Liver (tissue), 8 donors: ENCODE measurements at regions not wholly inside any gene's neighbourhood (a gene's known extent, or its start where the extent isn't known, plus 50 kb on each side); places are given as distances from the start of the nearest gene placed in this dataset.

ENCODE experiments used
- DNase-seq: peaks from one replicate; pipeline ENCODE4 v3.0.0-alpha.2; 2017; ENCODE audit warnings: low spot score
- H3K27ac ChIP-seq, 2 donors: one replicate each; pipeline ENCODE4 v1.7.0; 2013; ENCODE audit warnings: inconsistent platforms in 2 of 2, low read length in 2 of 2, control low read depth in 1 of 2, low read depth in 1 of 2, mild to moderate bottlenecking in 1 of 2
- H3K27me3 ChIP-seq, 4 donors: one replicate each; pipeline versions ENCODE4 v1.6.1 to v1.7.0; 2013; ENCODE audit warnings: low read length in 3 of 4, inconsistent platforms in 1 of 4, mild to moderate bottlenecking in 1 of 4, moderate library complexity in 1 of 4; ENCODE audit not compliant: control insufficient read depth in 4 of 4, insufficient read depth in 4 of 4
- H3K36me3 ChIP-seq, 4 donors: one replicate each; pipeline versions ENCODE4 v1.6.1 to v1.7.0; 2013; ENCODE audit warnings: low read length in 3 of 4, mild to moderate bottlenecking in 3 of 4, low read depth in 1 of 4, moderate library complexity in 1 of 4; ENCODE audit not compliant: control insufficient read depth in 4 of 4, insufficient read depth in 3 of 4
- H3K4me1 ChIP-seq, 4 donors: one replicate each; pipeline versions ENCODE4 v1.6.1 to v1.7.0; 2013; ENCODE audit warnings: low read length in 3 of 4, mild to moderate bottlenecking in 3 of 4, moderate library complexity in 1 of 4; ENCODE audit not compliant: control insufficient read depth in 4 of 4, insufficient read depth in 4 of 4
- H3K4me3 ChIP-seq, 3 donors: one replicate each; pipeline versions ENCODE4 v1.6.1 to v1.7.0; 2013; ENCODE audit warnings: low read length in 3 of 3, control low read depth in 1 of 3, low read depth in 1 of 3, mild to moderate bottlenecking in 1 of 3
- H3K9ac ChIP-seq, 2 donors: one replicate each; pipeline ENCODE4 v1.7.0; 2013; ENCODE audit warnings: low read length in 2 of 2, mild to moderate bottlenecking in 2 of 2, moderate library complexity in 2 of 2, control low read depth in 1 of 2, low read depth in 1 of 2
- H3K9me3 ChIP-seq, 4 donors: one replicate each; pipeline versions ENCODE4 v1.6.1 to v1.7.0; 2013; ENCODE audit warnings: low read length in 3 of 4; ENCODE audit not compliant: control insufficient read depth in 4 of 4
- ATF3 ChIP-seq: IDR thresholded peaks from 2 replicates; pipeline ENCODE4 v1.6.1; 2016; ENCODE audit warnings: antibody characterized with exemption
- EGR1 ChIP-seq, 2 donors: IDR thresholded peaks; 2 replicates each; pipeline ENCODE4 v1.6.1; 2016 to 2018; ENCODE audit warnings: antibody characterized with exemption in 2 of 2, low read depth in 2 of 2
- FOXA1 ChIP-seq: IDR thresholded peaks from 2 replicates; pipeline ENCODE4 v1.6.1; 2016; ENCODE audit warnings: antibody characterized with exemption
- FOXA2 ChIP-seq: IDR thresholded peaks from 2 replicates; pipeline ENCODE4 v1.6.1; 2016; ENCODE audit warnings: antibody characterized with exemption
- GABPA ChIP-seq, 2 donors: IDR thresholded peaks in 1 of 2; conservative IDR thresholded peaks in 1 of 2; 2 replicates each; pipeline ENCODE4 v1.6.1; 2016; ENCODE audit warnings: antibody characterized with exemption in 2 of 2, mild to moderate bottlenecking in 1 of 2, moderate library complexity in 1 of 2
- HNF4A ChIP-seq, 2 donors: conservative IDR thresholded peaks; 2 replicates each; pipeline ENCODE4 v1.6.1; 2016; ENCODE audit warnings: antibody characterized with exemption in 2 of 2, mild to moderate bottlenecking in 2 of 2
- HNF4G ChIP-seq: IDR thresholded peaks from 2 replicates; pipeline ENCODE4 v1.6.1; 2016; ENCODE audit warnings: antibody characterized with exemption
- JUND ChIP-seq, 2 donors: IDR thresholded peaks; 2 replicates each; pipeline ENCODE4 v1.6.1; 2016; ENCODE audit warnings: antibody characterized with exemption in 2 of 2
- NR2F2 ChIP-seq: IDR thresholded peaks from 2 replicates; pipeline ENCODE4 v1.6.1; 2016; ENCODE audit warnings: antibody characterized with exemption
- RAD21 ChIP-seq, 2 donors: IDR thresholded peaks; 2 replicates each; pipeline ENCODE4 v1.6.1; 2016; ENCODE audit warnings: antibody characterized with exemption in 2 of 2, mild to moderate bottlenecking in 2 of 2
- RXRA ChIP-seq, 2 donors: IDR thresholded peaks; 2 replicates each; pipeline ENCODE4 v1.6.1; 2017 to 2018; ENCODE audit warnings: antibody characterized with exemption in 2 of 2, mild to moderate bottlenecking in 1 of 2
- TAF1 ChIP-seq: conservative IDR thresholded peaks from 2 replicates; pipeline ENCODE4 v1.6.1; 2016; ENCODE audit warnings: antibody characterized with exemption, mild to moderate bottlenecking
- YY1 ChIP-seq: IDR thresholded peaks from 2 replicates; pipeline ENCODE4 v1.6.1; 2016; ENCODE audit warnings: antibody characterized with exemption, mild to moderate bottlenecking
- ZBTB33 ChIP-seq: IDR thresholded peaks from 2 replicates; pipeline ENCODE4 v1.6.1; 2016; ENCODE audit warnings: antibody characterized with exemption
- WGBS: extraction: QIAGEN DNeasy Blood & Tissue Kit; methylation state at CpG from one replicate; pipeline ENCODE4 v1.1.7; 2013; 5-methylcytosine and 5-hydroxymethylcytosine counted together
- TF ChIP-seq, protein P1 (sequence below): fragments of 150-350 bp; IDR thresholded peaks from 2 replicates; pipeline ENCODE4 v1.5.1; 2017; ENCODE audit warnings: improper control_type of control experiment, low read depth, low read length; ENCODE audit not compliant: missing input control
- donor health status: healthy.
- donor health status: healthy.
- donor health status: healthy.
- donor health status: healthy.
- donor health status: healthy.

DNA sequence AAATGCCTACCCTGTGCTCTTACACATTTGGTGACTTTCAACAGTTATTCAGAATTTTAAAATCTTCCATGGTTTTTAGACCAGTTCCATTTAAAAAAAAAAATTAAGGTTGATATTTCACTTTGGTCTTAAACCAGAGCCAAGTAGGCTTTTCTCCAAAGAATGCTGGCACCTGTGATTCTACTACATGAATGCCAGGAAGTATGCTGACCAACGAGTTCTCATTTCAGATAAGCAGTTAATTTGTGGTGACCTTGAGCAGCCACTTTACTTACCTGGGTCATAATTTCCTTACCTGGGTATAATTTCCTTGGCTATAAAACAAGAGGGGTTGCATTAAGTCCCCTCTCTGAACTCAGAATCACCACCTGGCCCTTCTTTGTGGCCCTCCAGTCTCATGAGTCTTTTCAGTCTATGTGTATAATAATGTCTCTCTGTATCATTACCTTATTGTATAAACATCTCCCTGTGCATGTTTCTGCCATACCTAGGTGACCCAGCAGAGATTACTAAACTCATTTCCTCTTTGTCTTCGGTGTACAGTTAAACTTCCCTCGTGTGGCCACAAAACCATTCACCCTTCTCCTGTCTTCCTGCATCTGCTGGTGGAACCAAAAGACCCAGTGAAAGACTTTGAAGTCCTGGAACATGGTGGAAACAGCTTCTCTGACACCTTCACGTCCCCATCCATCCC, 139.1 kb upstream of the DPT start:
- H3K27ac ChIP-seq = no peak overlapping the region
- no peaks in the 10 kb centered on the region for H3K36me3 ChIP-seq
- whole genome bisulfite sequencing = 68% methylated on average over 4 of the region's 4 CpGs
- no peak overlapping the region for H3K9ac ChIP-seq
- H3K4me3 ChIP-seq = no peak overlapping the region
- TF ChIP-seq TAF1 (no peak), JUND (IDR thresholded peaks at IDR 0.05) (no peak)
- DNase-seq = no peak
- H3K9me3 ChIP-seq = peaks cover 0 to 7% (median 2%) of the 10 kb centered on the region in 4 donors
- no peaks in the 10 kb centered on the region for H3K27me3 ChIP-seq
- no peaks in the 10 kb centered on the region for H3K4me1 ChIP-seq

GRCh38 chr1:168871531-168871930, 142.5 kb upstream of the DPT start:
- no peak for DNase-seq
- Histone ChIP-seq H3K9ac (no peak overlapping the region), H3K9me3 (no peaks in the 10 kb centered on the region), H3K27me3 (no peaks in the 10 kb centered on the region), H3K36me3 (no peaks in the 10 kb centered on the region), H3K27ac (no peak overlapping the region), H3K4me1 (no peaks in the 10 kb centered on the region), H3K4me3 (no peak overlapping the region)
- 93% methylated on average over 1 of the region's 1 CpG for WGBS
- TF ChIP-seq, protein P1, sequence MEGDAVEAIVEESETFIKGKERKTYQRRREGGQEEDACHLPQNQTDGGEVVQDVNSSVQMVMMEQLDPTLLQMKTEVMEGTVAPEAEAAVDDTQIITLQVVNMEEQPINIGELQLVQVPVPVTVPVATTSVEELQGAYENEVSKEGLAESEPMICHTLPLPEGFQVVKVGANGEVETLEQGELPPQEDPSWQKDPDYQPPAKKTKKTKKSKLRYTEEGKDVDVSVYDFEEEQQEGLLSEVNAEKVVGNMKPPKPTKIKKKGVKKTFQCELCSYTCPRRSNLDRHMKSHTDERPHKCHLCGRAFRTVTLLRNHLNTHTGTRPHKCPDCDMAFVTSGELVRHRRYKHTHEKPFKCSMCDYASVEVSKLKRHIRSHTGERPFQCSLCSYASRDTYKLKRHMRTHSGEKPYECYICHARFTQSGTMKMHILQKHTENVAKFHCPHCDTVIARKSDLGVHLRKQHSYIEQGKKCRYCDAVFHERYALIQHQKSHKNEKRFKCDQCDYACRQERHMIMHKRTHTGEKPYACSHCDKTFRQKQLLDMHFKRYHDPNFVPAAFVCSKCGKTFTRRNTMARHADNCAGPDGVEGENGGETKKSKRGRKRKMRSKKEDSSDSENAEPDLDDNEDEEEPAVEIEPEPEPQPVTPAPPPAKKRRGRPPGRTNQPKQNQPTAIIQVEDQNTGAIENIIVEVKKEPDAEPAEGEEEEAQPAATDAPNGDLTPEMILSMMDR = no peak
- TF ChIP-seq YY1 (no peak), NR2F2 (no peak), RXRA (IDR thresholded peaks at IDR 0.05) (no peak), HNF4G (no peak), TAF1 (no peak), HNF4A (conservative IDR thresholded peaks at IDR 0.05) (no peak)

GRCh38 chr1:168875831-168876230, 146.8 kb upstream of the DPT start:
- Histone ChIP-seq H3K36me3 (no peaks in the 10 kb centered on the region), H3K27ac (no peak overlapping the region), H3K4me3 (no peak overlapping the region), H3K9me3 (no peaks in the 10 kb centered on the region), H3K27me3 (no peaks in the 10 kb centered on the region), H3K4me1 (no peaks in the 10 kb centered on the region), H3K9ac (no peak overlapping the region)
- no peak for TF ChIP-seq FOXA2
- TF ChIP-seq ZBTB33 = no peak
- no peak for TF ChIP-seq YY1
- TF ChIP-seq NR2F2 = no peak
- TF ChIP-seq RAD21 (IDR thresholded peaks at IDR 0.05) = no peak
- TF ChIP-seq GABPA (IDR thresholded peaks at IDR 0.05 in 1 of 2, conservative IDR thresholded peaks at IDR 0.05 in 1 of 2) = no peak
- TF ChIP-seq FOXA1 = no peak
- no peak for TF ChIP-seq TAF1
- no peak for TF ChIP-seq EGR1 (IDR thresholded peaks at IDR 0.05; ENCODE audit: low read depth in 2 of 2)
- TF ChIP-seq HNF4G = no peak
- no peak for TF ChIP-seq ATF3
- DNase-seq = no peak
- 97% methylated on average over 1 of the region's 1 CpG for WGBS
